SH-SY5Y (cell line): ENCODE measurements at regions not wholly inside any gene's neighbourhood (a gene's known extent, or its start where the extent isn't known, plus 50 kb on each side); places are given as distances from the start of the nearest gene placed in this dataset.

Experiments
- GATA2 ChIP-seq: IDR thresholded peaks from 2 replicates; pipeline ENCODE4 v1.6.1; 2011; ENCODE audit warnings: mild to moderate bottlenecking, low read depth, low read length
- GATA3 ChIP-seq: IDR thresholded peaks from 2 replicates; pipeline ENCODE4 v1.6.1; 2011; ENCODE audit warnings: low read depth, mild to moderate bottlenecking, low read length, moderate library complexity

DNA sequence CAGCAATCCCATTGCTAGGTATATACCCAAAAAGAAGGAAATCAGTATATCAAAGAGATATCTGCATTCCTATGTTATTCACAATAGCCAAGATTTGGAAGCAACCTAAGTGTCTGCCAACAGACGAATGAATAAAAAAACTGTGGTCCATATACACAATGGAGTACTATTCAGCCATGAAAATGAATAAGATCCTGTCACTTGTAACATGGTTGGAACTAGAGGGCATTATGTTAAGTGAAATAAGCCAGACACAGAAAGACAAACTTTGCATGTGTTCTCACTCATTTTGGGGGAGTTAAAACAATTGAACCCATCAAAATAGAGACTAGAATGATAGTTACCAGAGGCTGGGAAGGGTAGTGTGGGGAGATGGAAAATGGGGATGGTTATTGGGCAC, 323.5 kb upstream of the NFE2L3 start:
- no peak for TF ChIP-seq GATA3
- no peak for TF ChIP-seq GATA2
